Muscle layer of duodenum (tissue), 2 donors: ENCODE measurements at regions not wholly inside any gene's neighbourhood (a gene's known extent, or its start where the extent isn't known, plus 50 kb on each side); places are given as distances from the start of the nearest gene placed in this dataset.

Source experiments
- H3K27ac ChIP-seq: one replicate; pipeline ENCODE4 v1.7.0; 2013; ENCODE audit warnings: mild to moderate bottlenecking, low read length
- H3K27me3 ChIP-seq: one replicate; pipeline ENCODE4 v1.7.0; 2013; ENCODE audit warnings: low read depth, mild to moderate bottlenecking, control low read depth, low read length
- H3K36me3 ChIP-seq, 2 donors: one replicate each; pipeline ENCODE4 v1.7.0; 2013; ENCODE audit warnings: low read length in 2 of 2, control low read depth in 1 of 2, mild to moderate bottlenecking in 1 of 2; ENCODE audit not compliant: insufficient read depth in 2 of 2, control insufficient read depth in 1 of 2
- H3K4me1 ChIP-seq, 2 donors: one replicate each; pipeline ENCODE4 v1.7.0; 2013; ENCODE audit warnings: low read length in 2 of 2, mild to moderate bottlenecking in 2 of 2, control low read depth in 1 of 2, moderate library complexity in 1 of 2; ENCODE audit not compliant: insufficient read depth in 2 of 2, control insufficient read depth in 1 of 2
- H3K4me3 ChIP-seq, 2 donors: one replicate each; pipeline ENCODE4 v1.7.0; 2013; ENCODE audit warnings: low read length in 2 of 2, low read depth in 1 of 2, mild to moderate bottlenecking in 1 of 2
- H3K9me3 ChIP-seq, 2 donors: one replicate each; pipeline ENCODE4 v1.7.0; 2013; ENCODE audit warnings: low read length in 2 of 2, control low read depth in 1 of 2, mild to moderate bottlenecking in 1 of 2; ENCODE audit not compliant: control insufficient read depth in 1 of 2
- donor health status: healthy.

GRCh38 chr10:130546841-130547240 is 410.6 kb downstream of the GLRX3 start:
- Histone ChIP-seq H3K4me1 (no peaks in the 10 kb centered on the region), H3K27me3 (no peaks in the 10 kb centered on the region), H3K9me3 (no peaks in the 10 kb centered on the region), H3K4me3 (no peak overlapping the region), H3K27ac (no peak overlapping the region), H3K36me3 (no peaks in the 10 kb centered on the region)

GRCh38 chr10:130547368-130547767 is 411.2 kb downstream of the GLRX3 start:
- no peaks in the 10 kb centered on the region for H3K9me3 ChIP-seq
- no peak overlapping the region for H3K27ac ChIP-seq
- no peaks in the 10 kb centered on the region for H3K4me1 ChIP-seq
- no peaks in the 10 kb centered on the region for H3K27me3 ChIP-seq
- H3K36me3 ChIP-seq = no peaks in the 10 kb centered on the region
- no peak overlapping the region for H3K4me3 ChIP-seq

DNA sequence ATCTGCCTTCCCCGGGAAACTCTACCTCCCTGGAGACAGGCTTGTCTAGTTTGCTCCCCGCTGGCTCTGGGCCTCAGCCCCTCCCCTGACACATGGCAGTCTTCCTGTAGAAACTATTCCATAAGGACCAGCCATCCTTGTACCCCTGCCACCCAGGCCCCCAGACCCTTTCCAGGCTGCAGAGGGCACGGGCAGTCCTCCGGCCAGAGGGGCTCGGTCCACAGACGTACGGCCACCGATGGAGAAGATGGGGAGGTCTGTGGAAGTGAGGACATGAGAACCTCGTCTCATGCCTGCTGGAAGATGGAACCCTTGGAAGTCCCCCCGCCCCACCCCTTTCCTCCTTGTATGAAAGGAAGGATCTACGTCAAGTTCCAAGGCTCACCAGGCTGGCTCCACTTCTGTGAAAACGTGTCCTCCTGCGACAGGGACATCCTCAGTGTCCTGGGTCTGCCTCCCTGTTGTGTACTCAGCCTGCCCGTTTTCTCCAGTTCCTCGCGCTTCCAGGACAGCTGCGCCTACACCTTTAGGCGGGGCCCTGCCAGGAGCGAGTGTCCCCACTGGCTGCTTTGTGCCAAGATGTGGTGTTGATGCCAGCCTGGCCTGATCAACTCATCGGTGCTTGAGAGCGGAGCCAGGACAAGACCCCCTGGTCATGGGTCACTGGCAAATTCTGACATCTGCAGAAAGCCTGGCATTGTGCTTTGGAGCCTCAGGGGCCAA is 414.9 kb downstream of the GLRX3 start:
- no peaks in the 10 kb centered on the region for H3K4me1 ChIP-seq
- H3K27me3 ChIP-seq = no peaks in the 10 kb centered on the region
- no peak overlapping the region for H3K4me3 ChIP-seq

DNA sequence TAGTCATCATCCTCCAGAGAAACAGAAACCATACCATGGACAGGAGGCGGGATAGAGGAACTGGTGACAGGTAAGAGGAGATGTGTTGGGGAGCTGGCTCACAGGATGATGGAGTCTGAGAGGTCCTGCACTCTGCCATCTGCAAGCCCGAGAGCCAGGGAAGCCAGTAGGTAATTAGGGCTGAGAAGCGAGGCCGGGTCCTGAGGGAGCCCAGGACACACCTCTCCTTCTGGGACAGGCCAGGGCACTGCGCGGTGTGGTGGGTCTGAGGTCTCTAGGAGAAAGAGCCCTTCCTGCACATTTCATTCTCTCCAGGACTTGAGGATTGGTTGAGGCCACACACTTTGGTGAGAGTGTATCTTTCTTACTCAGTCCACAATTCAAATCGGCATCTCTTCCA is 415.5 kb downstream of the GLRX3 start:
- Histone ChIP-seq H3K9me3 (no peaks in the 10 kb centered on the region), H3K4me3 (no peak overlapping the region), H3K4me1 (no peaks in the 10 kb centered on the region), H3K27ac (no peak overlapping the region), H3K27me3 (no peaks in the 10 kb centered on the region), H3K36me3 (no peaks in the 10 kb centered on the region)

More for the DNA sequence above, 414.9 kb downstream of the GLRX3 start:
- no peaks in the 10 kb centered on the region for H3K9me3 ChIP-seq
- no peaks in the 10 kb centered on the region for H3K36me3 ChIP-seq
- H3K27ac ChIP-seq = no peak overlapping the region

GRCh38 chr10:130553826-130554225 is 417.6 kb downstream of the GLRX3 start:
- Histone ChIP-seq H3K9me3 (no peaks in the 10 kb centered on the region), H3K27ac (no peak overlapping the region), H3K36me3 (no peaks in the 10 kb centered on the region), H3K4me1 (no peaks in the 10 kb centered on the region), H3K4me3 (no peak overlapping the region), H3K27me3 (no peaks in the 10 kb centered on the region)

GRCh38 chr10:130554701-130555410 is 418.7 kb downstream of the GLRX3 start:
- H3K27ac ChIP-seq = no peak overlapping the region
- no peaks in the 10 kb centered on the region for H3K36me3 ChIP-seq
- no peaks in the 10 kb centered on the region for H3K9me3 ChIP-seq
- no peaks in the 10 kb centered on the region for H3K4me1 ChIP-seq
- H3K27me3 ChIP-seq = no peaks in the 10 kb centered on the region
- H3K4me3 ChIP-seq = no peak overlapping the region

DNA sequence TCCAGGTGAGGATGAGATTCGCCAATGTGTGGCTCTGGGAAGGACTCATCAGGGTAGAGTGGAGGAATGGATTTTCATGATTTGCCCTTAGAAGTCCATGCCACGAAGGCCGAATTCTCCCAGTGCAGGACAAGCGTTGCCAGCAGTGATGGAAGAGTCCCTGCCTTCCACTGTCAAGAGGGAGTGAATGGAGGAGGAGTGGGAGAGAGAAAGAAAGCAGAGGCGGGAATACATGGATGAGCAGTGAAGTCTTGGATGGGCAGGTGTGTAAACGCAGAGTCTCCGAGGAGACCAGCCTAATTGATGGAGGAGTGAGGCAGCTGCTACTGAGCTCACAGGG is 419.2 kb downstream of the GLRX3 start:
- H3K27me3 ChIP-seq = no peaks in the 10 kb centered on the region
- H3K4me1 ChIP-seq = no peaks in the 10 kb centered on the region
- no peak overlapping the region for H3K4me3 ChIP-seq
- no peak overlapping the region for H3K27ac ChIP-seq
- no peaks in the 10 kb centered on the region for H3K36me3 ChIP-seq
- H3K9me3 ChIP-seq = no peaks in the 10 kb centered on the region

GRCh38 chr10:130557181-130557845 is 421.1 kb downstream of the GLRX3 start:
- H3K9me3 ChIP-seq = no peaks in the 10 kb centered on the region
- no peak overlapping the region for H3K27ac ChIP-seq
- H3K4me1 ChIP-seq = no peaks in the 10 kb centered on the region
- no peaks in the 10 kb centered on the region for H3K27me3 ChIP-seq
- H3K4me3 ChIP-seq = no peak overlapping the region
- H3K36me3 ChIP-seq = no peaks in the 10 kb centered on the region

DNA sequence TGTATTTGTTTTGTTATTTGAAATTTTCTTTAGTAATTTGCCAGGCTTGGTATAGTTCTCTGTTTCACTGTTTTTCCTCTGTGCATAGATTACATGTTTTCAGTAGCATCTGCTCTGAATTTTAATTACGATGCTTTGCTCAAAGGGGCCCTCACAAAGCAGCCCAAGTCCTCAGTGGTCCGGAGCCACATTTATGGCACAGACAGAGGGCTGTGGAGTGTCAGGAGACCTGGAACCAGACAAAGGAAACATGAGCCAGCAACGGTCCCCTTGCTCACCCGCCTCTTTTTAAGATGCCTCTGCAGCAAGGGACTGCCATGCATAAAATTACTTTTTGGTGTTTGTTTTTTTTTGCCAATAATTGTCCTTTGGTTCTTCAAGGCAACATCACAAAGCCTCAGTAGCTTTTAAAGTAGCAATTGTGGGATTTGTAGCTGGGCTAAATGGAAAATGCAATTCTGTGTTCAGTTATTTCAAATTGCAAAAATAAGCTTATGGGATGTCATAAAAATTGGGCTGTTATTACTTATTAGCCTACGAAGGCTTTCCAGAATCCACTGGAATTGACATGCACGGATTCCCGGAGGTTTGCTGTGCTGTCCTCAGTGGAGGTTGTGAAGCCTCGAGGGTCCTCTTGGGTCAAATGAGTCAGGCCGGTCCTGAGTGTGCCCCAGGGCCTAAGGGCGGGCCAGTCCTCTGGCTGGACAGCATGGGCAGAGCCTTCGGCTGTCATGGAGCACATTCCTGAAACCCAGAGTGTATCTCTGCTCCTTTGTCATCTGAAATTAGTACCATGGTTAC is 422.8 kb downstream of the GLRX3 start:
- no peaks in the 10 kb centered on the region for H3K9me3 ChIP-seq

GRCh38 chr10:130559547-130559880 is 423.3 kb downstream of the GLRX3 start:
- Histone ChIP-seq H3K36me3 (no peaks in the 10 kb centered on the region), H3K4me1 (no peaks in the 10 kb centered on the region), H3K27me3 (no peaks in the 10 kb centered on the region), H3K4me3 (no peak overlapping the region), H3K27ac (no peak overlapping the region), H3K9me3 (no peaks in the 10 kb centered on the region)

More for the DNA sequence above, 422.8 kb downstream of the GLRX3 start:
- Histone ChIP-seq H3K27me3 (no peaks in the 10 kb centered on the region), H3K4me1 (no peaks in the 10 kb centered on the region), H3K27ac (no peak overlapping the region), H3K36me3 (no peaks in the 10 kb centered on the region), H3K4me3 (no peak overlapping the region)

- no peak overlapping the region for H3K4me3 ChIP-seq
- H3K27me3 ChIP-seq = no peaks in the 10 kb centered on the region
- H3K36me3 ChIP-seq = no peaks in the 10 kb centered on the region
- no peaks in the 10 kb centered on the region for H3K4me1 ChIP-seq
- H3K9me3 ChIP-seq = no peaks in the 10 kb centered on the region
- H3K27ac ChIP-seq = no peak overlapping the region
These were observed 423.9 kb downstream of the GLRX3 start for GRCh38 chr10:130560116-130560515.
